Right lobe of liver (tissue), 6 donors: ENCODE measurements at regions not wholly inside any gene's neighbourhood (a gene's known extent, or its start where the extent isn't known, plus 50 kb on each side); places are given as distances from the start of the nearest gene placed in this dataset.

Source experiments
- ATAC-seq, 4 donors: fragments of 200-7000 bp; cut with Tn5 transposase; one replicate each; pipeline ENCODE4 v1.9.1; 2020; ENCODE audit warnings: mild to moderate bottlenecking in 4 of 4, moderate library complexity in 4 of 4
- DNase-seq, 3 donors: peaks; one replicate each; pipeline ENCODE4 v3.0.0-alpha.2; 2020
- H3K27ac ChIP-seq, 3 donors: fragments of 200-600 bp; one replicate each; pipeline ENCODE4 v1.8.0; 2022
- H3K27me3 ChIP-seq, 2 donors: fragments of 200-600 bp; one replicate each; pipeline ENCODE4 v1.8.0; 2022
- H3K36me3 ChIP-seq, 4 donors: fragments of 200-600 bp; sonication (generic) in 1 of 4; one replicate each; pipeline versions ENCODE4 v1.5.1 to v1.8.0; 2017 to 2022; ENCODE audit warnings: control low read depth in 1 of 4
- H3K4me1 ChIP-seq, 4 donors: fragments of 200-600 bp; sonication (generic) in 1 of 4; one replicate each; pipeline versions ENCODE4 v1.5.1 to v1.8.0; 2017 to 2022; ENCODE audit warnings: control low read depth in 1 of 4
- H3K4me3 ChIP-seq, 3 donors: fragments of 200-600 bp; one replicate each; pipeline ENCODE4 v1.8.0; 2022
- H3K9me3 ChIP-seq, 4 donors: fragments of 200-600 bp; sonication (generic) in 1 of 4; one replicate each; pipeline versions ENCODE4 v1.5.1 to v1.8.0; 2017 to 2022; ENCODE audit warnings: control low read depth in 1 of 4
- CTCF ChIP-seq, 4 donors: fragments of 200-600 bp in 3 of 4; fragments of 450-650 bp in 1 of 4; IDR thresholded peaks; one replicate each; pipeline versions ENCODE4 v1.5.1 to v1.8.0; 2016 to 2022; ENCODE audit warnings: antibody characterized with exemption in 4 of 4, mild to moderate bottlenecking in 2 of 4
- POLR2A ChIP-seq: fragments of 450-650 bp; IDR thresholded peaks from one replicate; pipeline ENCODE4 v1.6.1; 2017; ENCODE audit warnings: antibody characterized with exemption, mild to moderate bottlenecking
- WGBS: methylation state at CpG from one replicate; pipeline ENCODE4 v1.1.6; 2018; ENCODE audit warnings: low coverage, low lambda C conversion rate; ENCODE audit not compliant: insufficient coverage; ENCODE audit errors: missing lambda C conversion rate; 5-methylcytosine and 5-hydroxymethylcytosine counted together
- intact Hi-C, 2 donors: fragments of 100-400 bp; cut with DNase I; formaldehyde crosslinking; loops; one replicate each; pipeline versions ENCODE4 v1.11.2 to v1.14.1; 2022
- donor health status: DM: no; HTN: yes; CAD: no.
- donor health status: DM: no; HTN: no; CAD: no.
- donor health status: DM: no; HTN: no; CAD: no.
- donor health status: DM: no; HTN: yes; CAD: no.
- donor health status: DM: no; HTN: yes; CAD: no.

DNA sequence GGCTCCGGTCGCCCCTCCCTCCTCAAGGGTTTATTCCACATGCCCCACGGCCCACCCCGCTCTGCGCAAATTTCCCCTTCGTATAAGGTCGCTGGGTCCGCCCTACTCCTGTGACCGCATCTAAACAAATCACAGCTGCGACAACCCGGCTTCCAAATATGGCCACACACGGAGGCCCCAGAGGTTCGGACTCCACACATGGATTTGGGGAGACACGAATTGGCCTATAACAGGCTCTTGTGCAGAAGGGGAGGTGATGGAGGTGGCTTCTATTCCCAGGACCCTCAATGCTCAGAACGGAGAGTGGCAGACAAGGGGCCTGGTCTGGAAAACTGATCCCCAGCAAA is 90.1 kb downstream of the FOXL3 start:
- no peaks in the 10 kb centered on the region for H3K9me3 ChIP-seq
- H3K27ac ChIP-seq = no peak overlapping the region
- no peaks in the 10 kb centered on the region for H3K36me3 ChIP-seq
- peak in 1 of 3 donors; percentile 42 for DNase-seq
- TF ChIP-seq CTCF (IDR thresholded peaks at IDR 0.05) (no peak), POLR2A (no peak)
- ATAC-seq = no peak
- no peaks in the 10 kb centered on the region for H3K4me1 ChIP-seq
- H3K27me3 ChIP-seq = no peaks in the 10 kb centered on the region
- intact Hi-C loops = no loop called here
- 46% methylated on average over 3 of the region's 15 CpGs for WGBS
- H3K4me3 ChIP-seq = no peak overlapping the region

GRCh38 chr7:380711-381210 is 90.8 kb downstream of the FOXL3 start:
- WGBS = 83% methylated on average over 3 of the region's 8 CpGs
- intact Hi-C loops = no loop called here
- no peaks in the 10 kb centered on the region for H3K9me3 ChIP-seq
- H3K4me3 ChIP-seq = no peak overlapping the region
- H3K27me3 ChIP-seq = no peaks in the 10 kb centered on the region
- no peak overlapping the region for H3K27ac ChIP-seq
- TF ChIP-seq CTCF (IDR thresholded peaks at IDR 0.05) (no peak), POLR2A (no peak)
- no peaks in the 10 kb centered on the region for H3K4me1 ChIP-seq
- no peaks in the 10 kb centered on the region for H3K36me3 ChIP-seq
- DNase-seq = peak; percentile 10 to 39 (median 36)
- ATAC-seq = no peak

DNA sequence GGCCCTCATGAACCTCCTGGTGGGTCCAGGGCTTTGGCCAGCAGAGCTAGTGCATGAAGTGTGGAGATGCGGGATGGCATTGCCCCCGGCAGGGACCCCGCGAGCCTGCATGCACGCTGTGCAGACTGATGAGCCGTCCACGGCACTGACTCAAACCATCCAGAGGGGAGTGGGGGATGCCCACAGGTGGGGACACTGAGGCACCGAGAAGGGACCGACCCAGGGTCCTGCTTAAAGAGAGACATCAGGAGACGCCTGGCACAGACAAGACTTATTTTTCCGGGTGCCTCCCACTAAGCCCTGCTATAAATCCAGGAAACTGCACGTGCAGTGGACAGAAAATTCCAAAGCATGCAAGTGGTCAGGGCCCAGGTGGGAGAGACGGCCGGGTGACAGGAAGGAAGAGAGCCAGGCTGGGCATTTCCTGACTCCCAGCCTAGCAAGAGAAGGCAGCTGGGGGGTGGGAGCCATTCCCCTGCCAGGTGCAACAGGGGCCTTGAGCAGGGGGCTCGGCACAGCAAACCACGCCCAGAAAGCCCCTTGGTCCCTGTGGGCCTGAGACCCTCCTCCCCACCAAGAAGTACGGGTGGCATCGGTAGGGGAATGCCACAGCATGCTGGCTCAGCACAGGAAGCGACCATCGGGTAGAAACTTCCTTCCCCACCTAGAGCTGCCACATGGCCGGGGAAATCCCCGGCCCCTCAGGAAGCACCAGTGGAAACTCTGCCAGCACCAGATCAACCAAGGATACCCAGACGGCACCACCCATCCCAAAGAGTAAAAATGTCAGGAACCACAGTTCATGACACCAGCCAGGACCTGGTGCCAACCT is 91.5 kb downstream of the FOXL3 start:
- no peak overlapping the region for H3K4me3 ChIP-seq
- DNase-seq = peak; percentile 11 to 43 (median 37)
- no peaks in the 10 kb centered on the region for H3K27me3 ChIP-seq
- intact Hi-C loops = no loop called here
- H3K36me3 ChIP-seq = no peaks in the 10 kb centered on the region
- ATAC-seq = no peak
- 80% methylated on average over 17 of the region's 23 CpGs for WGBS
- no peak overlapping the region for H3K27ac ChIP-seq
- no peaks in the 10 kb centered on the region for H3K9me3 ChIP-seq
- TF ChIP-seq POLR2A = no peak
- no peak for TF ChIP-seq CTCF (IDR thresholded peaks at IDR 0.05)
- no peaks in the 10 kb centered on the region for H3K4me1 ChIP-seq

- H3K4me3 ChIP-seq = no peak overlapping the region
- TF ChIP-seq POLR2A = no peak
- TF ChIP-seq CTCF (IDR thresholded peaks at IDR 0.05) = no peak
- ATAC-seq (no peak), DNase-seq (no peak)
- H3K9me3 ChIP-seq = no peaks in the 10 kb centered on the region
- H3K27me3 ChIP-seq = no peaks in the 10 kb centered on the region
- intact Hi-C loops = no loop called here
- WGBS = 59% methylated on average over 5 of the region's 5 CpGs
- no peak overlapping the region for H3K27ac ChIP-seq
- H3K4me1 ChIP-seq = no peaks in the 10 kb centered on the region
- no peaks in the 10 kb centered on the region for H3K36me3 ChIP-seq
These were observed 92.1 kb downstream of the FOXL3 start for GRCh38 chr7:382043-382400.
